PC-3 (cell line): ENCODE measurements at regions not wholly inside any gene's neighbourhood (a gene's known extent, or its start where the extent isn't known, plus 50 kb on each side); places are given as distances from the start of the nearest gene placed in this dataset.

ENCODE experiments used
- ATAC-seq: fragments of 200-7000 bp; cut with Tn5 transposase; 2 replicates; pipeline ENCODE4 v1.9.1; 2020; ENCODE audit warnings: mild to moderate bottlenecking, moderate library complexity
- BruUV-seq: library from RNA; stranded (reverse); fragments of 400-500 nt; replicated peaks from 2 replicates; lab custom pipeline; 2021; lab: Mats Ljungman, UMichigan
- CTCF ChIA-PET: fragments of 300-600 bp; sonication (Branson Sonifier 250); formaldehyde crosslinking; loops from one replicate; lab custom pipeline; 2022; ENCODE audit warnings: antibody characterized with exemption; lab: Charles Lee
- POLR2A ChIA-PET: fragments of 300-600 bp; sonication (Branson Sonifier 250); formaldehyde crosslinking; loops from one replicate; lab custom pipeline; 2022; ENCODE audit warnings: antibody characterized with exemption; ENCODE audit not compliant: unreplicated experiment; lab: Charles Lee
- DNase-seq: peaks from one replicate; pipeline ENCODE4 v3.0.0-alpha.2; 2015
- H2AFZ ChIP-seq: fragments of 300-600 bp; sonication (generic); 2 replicates; pipeline ENCODE4 v1.6.0; 2016; ENCODE audit warnings: antibody characterized with exemption, low read length
- H3F3A ChIP-seq: fragments of 300-600 bp; sonication (generic); one replicate; pipeline ENCODE4 v1.6.0; 2017; ENCODE audit warnings: antibody characterized with exemption, low read length, control low read depth, mild to moderate bottlenecking; ENCODE audit not compliant: unreplicated experiment
- H3K27ac ChIP-seq: fragments of 300-600 bp; sonication (generic); 2 replicates; pipeline ENCODE4 v1.5.1; 2016; ENCODE audit warnings: mild to moderate bottlenecking, low read length
- H3K27me3 ChIP-seq: fragments of 300-600 bp; sonication (generic); 2 replicates; pipeline ENCODE4 v1.6.1; 2016; ENCODE audit warnings: low read length, mixed read lengths
- H3K36me3 ChIP-seq: fragments of 300-600 bp; sonication (generic); 2 replicates; pipeline ENCODE4 v1.6.1; 2016; ENCODE audit warnings: low read depth, mixed run types, low read length, mixed read lengths
- H3K4me1 ChIP-seq: fragments of 300-600 bp; sonication (generic); 2 replicates; pipeline ENCODE4 v1.5.1; 2016; ENCODE audit warnings: low read length; ENCODE audit not compliant: insufficient read depth
- H3K4me2 ChIP-seq: fragments of 300-600 bp; sonication (generic); 2 replicates; pipeline ENCODE4 v1.6.0; 2016; ENCODE audit warnings: low read length
- H3K4me3 ChIP-seq: fragments of 300-600 bp; sonication (generic); 2 replicates; pipeline ENCODE4 v1.5.1; 2016; ENCODE audit warnings: mild to moderate bottlenecking, low read length, mixed read lengths
- H3K79me2 ChIP-seq: fragments of 300-600 bp; sonication (generic); 2 replicates; pipeline ENCODE4 v1.6.1; 2017; ENCODE audit warnings: low read length, mixed read lengths
- H3K9ac ChIP-seq: fragments of 300-600 bp; sonication (generic); 2 replicates; pipeline ENCODE4 v1.6.0; 2016; ENCODE audit warnings: mild to moderate bottlenecking, low read length
- H3K9me2 ChIP-seq: fragments of 300-600 bp; sonication (generic); replicated peaks from 2 replicates; pipeline ENCODE4 v1.6.1; 2016; ENCODE audit warnings: mixed run types, low read length, mixed read lengths
- H3K9me3 ChIP-seq: fragments of 300-600 bp; sonication (generic); 2 replicates; pipeline ENCODE4 v1.6.1; 2016; ENCODE audit warnings: low read length, mixed read lengths
- H4K20me1 ChIP-seq: fragments of 300-600 bp; sonication (generic); 2 replicates; pipeline ENCODE4 v1.6.1; 2016; ENCODE audit warnings: low read length, mixed read lengths
- EZH2 ChIP-seq: fragments of 300-600 bp; sonication (generic); IDR thresholded peaks from one replicate; pipeline ENCODE4 v1.6.1; 2017; ENCODE audit warnings: antibody characterized with exemption, mild to moderate bottlenecking, low read length; ENCODE audit not compliant: unreplicated experiment
- EZH2phosphoT487 ChIP-seq: fragments of 300-600 bp; sonication (generic); IDR thresholded peaks from 2 replicates; pipeline ENCODE4 v1.6.1; 2018; ENCODE audit warnings: mild to moderate bottlenecking, antibody characterized with exemption, low read length, borderline replicate concordance
- intact Hi-C: fragments of 100-400 bp; cut with micrococcal nuclease; formaldehyde crosslinking; loops from 2 replicates; pipeline ENCODE4 v1.9.0; 2023
- TF ChIP-seq, protein P1 (sequence below): fragments of 300-600 bp; sonication (generic); conservative IDR thresholded peaks from 2 replicates; pipeline ENCODE4 v1.5.1; 2017; ENCODE audit warnings: antibody characterized with exemption, low read depth, mild to moderate bottlenecking, low read length

DNA sequence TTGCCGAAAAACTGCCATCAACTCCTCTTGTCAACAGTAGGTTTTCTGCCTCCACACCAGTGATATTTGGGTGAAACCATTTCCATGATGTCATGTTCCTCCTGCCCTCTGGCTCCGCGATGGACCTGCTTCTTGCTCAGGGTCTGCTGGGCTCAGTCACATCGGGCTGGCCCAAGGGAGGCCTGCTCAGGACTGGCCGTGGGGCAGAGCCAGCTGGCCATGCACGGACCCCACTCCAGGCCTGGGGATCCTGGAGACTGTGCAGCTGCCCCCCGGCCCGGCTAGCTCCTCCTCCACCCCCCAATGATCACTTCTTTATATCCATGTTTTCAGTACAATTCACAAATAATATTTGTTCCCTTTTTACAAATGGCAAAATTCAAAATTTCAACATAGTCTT, 270.3 kb upstream of the CCDC54 start:
- Histone ChIP-seq H3K4me2 (no peak overlapping the region), H3K4me1 (peaks cover 3% of the 10 kb centered on the region; the same call in 1 of the 2 replicates), H3K9me2 (no peaks in the 10 kb centered on the region), H3K27me3 (no peaks in the 10 kb centered on the region), H3K9ac (no peak overlapping the region), H3K36me3 (no peaks in the 10 kb centered on the region), H3K79me2 (no peaks in the 10 kb centered on the region), H4K20me1 (no peaks in the 10 kb centered on the region), H3F3A (no peaks in the 10 kb centered on the region), H3K4me3 (no peak overlapping the region), H3K9me3 (no peaks in the 10 kb centered on the region), H3K27ac (no peak overlapping the region), H2AFZ (peak overlapping the region; percentile 28; the same call in 1 of the 2 replicates)
- no TSS peak for BruUV-seq
- ATAC-seq (no peak), DNase-seq (no peak)
- ChIA-PET POLR2A (no interaction called here), CTCF (no interaction called here)
- intact Hi-C loops, result no loop called here
- TF ChIP-seq, protein P1, sequence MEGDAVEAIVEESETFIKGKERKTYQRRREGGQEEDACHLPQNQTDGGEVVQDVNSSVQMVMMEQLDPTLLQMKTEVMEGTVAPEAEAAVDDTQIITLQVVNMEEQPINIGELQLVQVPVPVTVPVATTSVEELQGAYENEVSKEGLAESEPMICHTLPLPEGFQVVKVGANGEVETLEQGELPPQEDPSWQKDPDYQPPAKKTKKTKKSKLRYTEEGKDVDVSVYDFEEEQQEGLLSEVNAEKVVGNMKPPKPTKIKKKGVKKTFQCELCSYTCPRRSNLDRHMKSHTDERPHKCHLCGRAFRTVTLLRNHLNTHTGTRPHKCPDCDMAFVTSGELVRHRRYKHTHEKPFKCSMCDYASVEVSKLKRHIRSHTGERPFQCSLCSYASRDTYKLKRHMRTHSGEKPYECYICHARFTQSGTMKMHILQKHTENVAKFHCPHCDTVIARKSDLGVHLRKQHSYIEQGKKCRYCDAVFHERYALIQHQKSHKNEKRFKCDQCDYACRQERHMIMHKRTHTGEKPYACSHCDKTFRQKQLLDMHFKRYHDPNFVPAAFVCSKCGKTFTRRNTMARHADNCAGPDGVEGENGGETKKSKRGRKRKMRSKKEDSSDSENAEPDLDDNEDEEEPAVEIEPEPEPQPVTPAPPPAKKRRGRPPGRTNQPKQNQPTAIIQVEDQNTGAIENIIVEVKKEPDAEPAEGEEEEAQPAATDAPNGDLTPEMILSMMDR, result no peak
- no peak for TF ChIP-seq EZH2
- TF ChIP-seq EZH2phosphoT487, result no peak

DNA sequence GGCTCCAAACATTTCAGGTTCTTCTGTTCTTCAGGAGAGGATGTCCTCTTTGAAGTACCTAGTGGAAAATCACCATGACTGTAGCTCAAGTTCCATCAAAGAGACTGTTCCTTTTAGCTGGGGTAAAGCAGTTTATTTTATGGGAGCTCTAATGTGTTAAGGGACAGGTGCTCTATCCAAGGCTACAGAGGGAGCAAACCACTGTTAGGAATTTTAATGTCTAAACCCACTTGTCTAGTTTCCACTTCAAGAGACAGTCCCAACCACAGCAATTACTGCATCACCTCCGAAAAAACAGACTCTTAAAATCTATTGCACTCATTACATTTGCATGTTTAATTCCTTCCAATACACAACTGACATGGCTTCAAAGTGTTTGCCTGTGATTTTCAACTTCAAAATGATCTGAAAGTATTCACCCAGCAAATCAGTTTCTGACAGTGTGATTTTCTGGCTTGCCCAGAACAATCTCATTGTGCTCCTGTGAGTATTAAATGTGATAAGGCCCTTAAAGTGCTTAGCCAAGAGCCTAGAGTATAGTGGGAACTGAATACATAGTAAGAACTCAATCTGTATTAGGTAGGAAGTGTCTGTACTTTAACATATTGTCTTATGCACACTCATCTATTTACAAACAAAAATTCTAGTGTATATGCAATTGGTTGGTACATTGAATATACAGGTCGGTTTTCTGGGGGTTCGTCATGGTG, 266.5 kb upstream of the CCDC54 start:
- H3K4me2 ChIP-seq, result no peak overlapping the region
- intact Hi-C loops, result no loop called here

DNA sequence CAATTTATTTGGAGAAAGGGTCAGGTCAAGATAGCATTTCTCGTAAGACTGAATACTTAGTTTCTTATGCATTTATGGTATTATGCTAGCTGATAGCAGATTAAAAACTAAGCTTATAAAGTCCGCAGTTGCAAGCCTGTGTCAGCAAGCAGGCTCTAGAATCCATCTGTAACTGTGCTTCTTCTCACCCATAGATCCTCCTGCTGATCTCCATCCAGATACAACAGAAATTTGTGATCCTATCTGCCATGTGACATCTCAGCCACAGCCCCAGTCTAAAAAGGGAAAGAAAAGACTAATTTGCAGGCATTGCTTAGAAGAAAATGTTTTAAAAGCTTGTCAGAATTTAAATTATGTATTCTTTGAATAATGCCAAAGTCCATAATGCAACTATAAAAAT, 265.4 kb upstream of the CCDC54 start:
- no peaks in the 10 kb centered on the region for H4K20me1 ChIP-seq
- H3K9me3 ChIP-seq, result no peaks in the 10 kb centered on the region
- no peaks in the 10 kb centered on the region for H3F3A ChIP-seq
- H3K4me1 ChIP-seq, result peaks cover 9% of the 10 kb centered on the region; the same call in 1 of the 2 replicates
- H3K27ac ChIP-seq, result no peak overlapping the region
- no peak overlapping the region for H3K9ac ChIP-seq
- POLR2A ChIA-PET, result no interaction called here
- H3K27me3 ChIP-seq, result no peaks in the 10 kb centered on the region
- CTCF ChIA-PET, result no interaction called here
- no peaks in the 10 kb centered on the region for H3K36me3 ChIP-seq
- no peaks in the 10 kb centered on the region for H3K79me2 ChIP-seq
- DNase-seq (no peak), ATAC-seq (no peak)
- TF ChIP-seq, protein P1, result no peak
- no peak for TF ChIP-seq EZH2phosphoT487
- TF ChIP-seq EZH2, result no peak
- H3K9me2 ChIP-seq, result no peaks in the 10 kb centered on the region
- H3K4me3 ChIP-seq, result no peak overlapping the region
- no peak overlapping the region for H2AFZ ChIP-seq
- no peak overlapping the region for H3K4me2 ChIP-seq
- intact Hi-C loops, result no loop called here
- BruUV-seq, result no TSS peak

More for the DNA sequence above, 266.5 kb upstream of the CCDC54 start:
- no peaks in the 10 kb centered on the region for H3K36me3 ChIP-seq
- no peak overlapping the region for H3K27ac ChIP-seq
- TF ChIP-seq, protein P1, result no peak
- TF ChIP-seq EZH2, result no peak
- TF ChIP-seq EZH2phosphoT487, result no peak
- no peaks in the 10 kb centered on the region for H4K20me1 ChIP-seq
- H3K79me2 ChIP-seq, result no peaks in the 10 kb centered on the region
- H3K9me3 ChIP-seq, result no peaks in the 10 kb centered on the region
- no peaks in the 10 kb centered on the region for H3F3A ChIP-seq
- H3K4me3 ChIP-seq, result no peak overlapping the region
- no peak for DNase-seq
- ChIA-PET CTCF (no interaction called here), POLR2A (no interaction called here)
- no peaks in the 10 kb centered on the region for H3K9me2 ChIP-seq
- H3K4me1 ChIP-seq, result peaks cover 9% of the 10 kb centered on the region; the same call in 1 of the 2 replicates
- no peak overlapping the region for H2AFZ ChIP-seq
- no peaks in the 10 kb centered on the region for H3K27me3 ChIP-seq
- no peak for ATAC-seq
- BruUV-seq, result no TSS peak
- H3K9ac ChIP-seq, result no peak overlapping the region
